OCI-LY7 (cell line): ENCODE measurements at regions not wholly inside any gene's neighbourhood (a gene's known extent, or its start where the extent isn't known, plus 50 kb on each side); places are given as distances from the start of the nearest gene placed in this dataset.

Source experiments
- EZH2phosphoT487 ChIP-seq: fragments of 200-600 bp; sonication (generic); IDR thresholded peaks from 2 replicates; pipeline ENCODE4 v1.6.1; 2018; ENCODE audit warnings: low read depth, borderline replicate concordance, mild to moderate bottlenecking, mixed run types, antibody characterized with exemption, low read length, moderate library complexity, mixed read lengths
- TF ChIP-seq, protein P1 (sequence below): fragments of 200-600 bp; sonication (generic); conservative IDR thresholded peaks from 2 replicates; pipeline ENCODE4 v1.5.1; 2014; ENCODE audit warnings: mild to moderate bottlenecking, antibody characterized with exemption, low read length, moderate library complexity, mixed read lengths

DNA sequence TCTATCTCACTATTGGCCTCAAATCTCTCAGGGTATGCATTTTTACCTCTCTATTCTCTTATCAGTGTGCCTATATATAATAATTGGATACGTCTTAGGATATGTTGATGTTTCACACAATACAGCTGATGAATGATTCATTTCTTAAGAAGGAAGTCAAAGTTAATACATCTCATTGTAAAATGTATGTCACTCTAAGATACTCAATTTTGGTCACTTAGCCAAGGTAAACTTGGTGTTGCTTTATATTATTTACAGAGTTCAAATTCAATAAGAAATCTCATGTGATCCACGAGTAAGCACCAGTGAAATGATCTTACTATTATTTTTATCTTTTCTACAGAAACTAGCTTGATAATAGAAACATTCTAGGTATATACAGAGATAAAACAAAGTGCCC, 1266.5 kb downstream of the JRKL start:
- TF ChIP-seq, protein P1, sequence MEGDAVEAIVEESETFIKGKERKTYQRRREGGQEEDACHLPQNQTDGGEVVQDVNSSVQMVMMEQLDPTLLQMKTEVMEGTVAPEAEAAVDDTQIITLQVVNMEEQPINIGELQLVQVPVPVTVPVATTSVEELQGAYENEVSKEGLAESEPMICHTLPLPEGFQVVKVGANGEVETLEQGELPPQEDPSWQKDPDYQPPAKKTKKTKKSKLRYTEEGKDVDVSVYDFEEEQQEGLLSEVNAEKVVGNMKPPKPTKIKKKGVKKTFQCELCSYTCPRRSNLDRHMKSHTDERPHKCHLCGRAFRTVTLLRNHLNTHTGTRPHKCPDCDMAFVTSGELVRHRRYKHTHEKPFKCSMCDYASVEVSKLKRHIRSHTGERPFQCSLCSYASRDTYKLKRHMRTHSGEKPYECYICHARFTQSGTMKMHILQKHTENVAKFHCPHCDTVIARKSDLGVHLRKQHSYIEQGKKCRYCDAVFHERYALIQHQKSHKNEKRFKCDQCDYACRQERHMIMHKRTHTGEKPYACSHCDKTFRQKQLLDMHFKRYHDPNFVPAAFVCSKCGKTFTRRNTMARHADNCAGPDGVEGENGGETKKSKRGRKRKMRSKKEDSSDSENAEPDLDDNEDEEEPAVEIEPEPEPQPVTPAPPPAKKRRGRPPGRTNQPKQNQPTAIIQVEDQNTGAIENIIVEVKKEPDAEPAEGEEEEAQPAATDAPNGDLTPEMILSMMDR, result no peak
- TF ChIP-seq EZH2phosphoT487, result no peak
